IMR-90 (cell line): ENCODE measurements at regions not wholly inside any gene's neighbourhood (a gene's known extent, or its start where the extent isn't known, plus 50 kb on each side); places are given as distances from the start of the nearest gene placed in this dataset.

Source experiments
- CEBPB ChIP-seq: IDR thresholded peaks from 2 replicates; pipeline ENCODE4 v1.6.1; 2012; ENCODE audit warnings: low read depth, low read length, improper control_type of control experiment
- CHD1 ChIP-seq: IDR thresholded peaks from 2 replicates; pipeline ENCODE4 v1.6.1; 2012; ENCODE audit warnings: low read depth, low read length, improper control_type of control experiment
- FOS ChIP-seq: fragments of 150-350 bp; IDR thresholded peaks from 2 replicates; pipeline ENCODE4 v1.6.1; 2016; ENCODE audit warnings: low read depth, low read length
- MAFK ChIP-seq: IDR thresholded peaks from 2 replicates; pipeline ENCODE4 v1.6.1; 2012; ENCODE audit warnings: low read depth, low read length, improper control_type of control experiment
- MAZ ChIP-seq: IDR thresholded peaks from 2 replicates; pipeline ENCODE4 v1.6.1; 2012; ENCODE audit warnings: low read depth, mild to moderate bottlenecking, low read length, improper control_type of control experiment, moderate library complexity, borderline replicate concordance
- NFE2L2 ChIP-seq: fragments of 150-350 bp; IDR thresholded peaks from 2 replicates; pipeline ENCODE4 v1.6.1; 2016; ENCODE audit warnings: low read depth, mild to moderate bottlenecking, low read length
- POLR2A ChIP-seq: IDR thresholded peaks from 2 replicates; pipeline ENCODE4 v1.6.1; 2012; ENCODE audit warnings: mild to moderate bottlenecking, low read depth, low read length
- RAD21 ChIP-seq: IDR thresholded peaks from 2 replicates; pipeline ENCODE4 v1.6.1; 2012; ENCODE audit warnings: low read length, improper control_type of control experiment
- RFX5 ChIP-seq: IDR thresholded peaks from 2 replicates; pipeline ENCODE4 v1.8.0; 2012; ENCODE audit warnings: low read depth, mild to moderate bottlenecking, low read length, moderate library complexity
- SMC3 ChIP-seq: fragments of 150-350 bp; IDR thresholded peaks from 2 replicates; pipeline ENCODE4 v1.6.1; 2016; ENCODE audit warnings: low read depth, mild to moderate bottlenecking, antibody characterized with exemption, low read length, moderate library complexity
- TF ChIP-seq, protein P1 (sequence below): conservative IDR thresholded peaks from 2 replicates; pipeline ENCODE4 v1.5.1; 2012; ENCODE audit warnings: mild to moderate bottlenecking, low read depth, low read length, improper control_type of control experiment
- TF ChIP-seq, protein P2 (sequence below): fragments of 150-350 bp; IDR thresholded peaks from 2 replicates; pipeline ENCODE4 v1.6.1; 2017; ENCODE audit warnings: mild to moderate bottlenecking, antibody characterized with exemption, low read length, low read depth

DNA sequence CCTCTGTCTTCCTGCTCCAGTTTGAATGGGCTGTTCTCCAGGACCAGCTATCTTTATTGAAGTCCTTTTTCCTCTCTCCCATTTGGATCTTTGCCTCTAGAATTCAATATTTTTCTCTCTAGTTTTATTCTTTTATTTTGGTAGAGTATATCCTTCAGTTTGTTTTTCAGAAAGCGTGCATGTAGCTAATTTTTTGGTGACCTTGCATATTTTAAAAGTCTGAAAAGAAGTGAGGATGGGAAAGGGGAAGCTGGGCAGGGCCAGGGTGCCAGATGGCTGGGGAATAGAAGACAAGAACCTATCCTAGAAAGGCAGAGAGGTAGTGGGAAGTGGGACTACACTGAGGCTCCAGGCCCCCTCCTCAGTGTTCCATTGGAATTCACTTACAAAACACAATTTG is 95.0 kb upstream of the ZBED5 start:
- TF ChIP-seq, protein P1, sequence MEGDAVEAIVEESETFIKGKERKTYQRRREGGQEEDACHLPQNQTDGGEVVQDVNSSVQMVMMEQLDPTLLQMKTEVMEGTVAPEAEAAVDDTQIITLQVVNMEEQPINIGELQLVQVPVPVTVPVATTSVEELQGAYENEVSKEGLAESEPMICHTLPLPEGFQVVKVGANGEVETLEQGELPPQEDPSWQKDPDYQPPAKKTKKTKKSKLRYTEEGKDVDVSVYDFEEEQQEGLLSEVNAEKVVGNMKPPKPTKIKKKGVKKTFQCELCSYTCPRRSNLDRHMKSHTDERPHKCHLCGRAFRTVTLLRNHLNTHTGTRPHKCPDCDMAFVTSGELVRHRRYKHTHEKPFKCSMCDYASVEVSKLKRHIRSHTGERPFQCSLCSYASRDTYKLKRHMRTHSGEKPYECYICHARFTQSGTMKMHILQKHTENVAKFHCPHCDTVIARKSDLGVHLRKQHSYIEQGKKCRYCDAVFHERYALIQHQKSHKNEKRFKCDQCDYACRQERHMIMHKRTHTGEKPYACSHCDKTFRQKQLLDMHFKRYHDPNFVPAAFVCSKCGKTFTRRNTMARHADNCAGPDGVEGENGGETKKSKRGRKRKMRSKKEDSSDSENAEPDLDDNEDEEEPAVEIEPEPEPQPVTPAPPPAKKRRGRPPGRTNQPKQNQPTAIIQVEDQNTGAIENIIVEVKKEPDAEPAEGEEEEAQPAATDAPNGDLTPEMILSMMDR = no peak
- TF ChIP-seq POLR2A (no peak), SMC3 (no peak), CEBPB (no peak), CHD1 (no peak), MAZ (no peak), RFX5 (no peak), MAFK (peak; percentile 63), FOS (no peak), RAD21 (no peak), NFE2L2 (no peak)
- TF ChIP-seq, protein P2, sequence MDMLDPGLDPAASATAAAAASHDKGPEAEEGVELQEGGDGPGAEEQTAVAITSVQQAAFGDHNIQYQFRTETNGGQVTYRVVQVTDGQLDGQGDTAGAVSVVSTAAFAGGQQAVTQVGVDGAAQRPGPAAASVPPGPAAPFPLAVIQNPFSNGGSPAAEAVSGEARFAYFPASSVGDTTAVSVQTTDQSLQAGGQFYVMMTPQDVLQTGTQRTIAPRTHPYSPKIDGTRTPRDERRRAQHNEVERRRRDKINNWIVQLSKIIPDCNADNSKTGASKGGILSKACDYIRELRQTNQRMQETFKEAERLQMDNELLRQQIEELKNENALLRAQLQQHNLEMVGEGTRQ = no peak
